ENCODE measurements at regions not wholly inside any gene's neighbourhood (a gene's known extent, or its start where the extent isn't known, plus 50 kb on each side); places are given as distances from the start of the nearest gene placed in this dataset.

DNA sequence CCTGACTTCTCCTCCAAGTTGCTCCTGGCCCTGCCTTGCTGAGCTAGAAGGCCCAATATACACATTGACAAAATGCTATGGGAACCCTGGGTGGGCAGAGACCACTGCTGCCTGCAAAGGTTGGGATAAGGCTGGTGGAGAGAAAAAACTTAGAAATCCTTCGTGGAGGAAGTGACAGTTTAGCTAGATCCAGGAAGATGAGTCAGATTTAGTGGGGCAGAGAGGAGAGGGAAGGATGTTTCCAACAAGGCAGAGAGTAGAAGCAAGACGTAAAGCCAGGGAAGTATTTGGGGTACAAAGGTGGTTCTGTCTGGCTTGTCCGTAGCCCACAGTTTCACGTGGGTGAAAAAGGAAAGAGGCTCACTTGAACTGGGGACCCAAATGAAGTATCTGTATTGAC, 69.0 kb upstream of the CLMN start:
- peaks cover 0 to 8% (median 3%) of the 10 kb centered on the region in 5 donors for H3K36me3 Mint-ChIP-seq
- peaks cover 0 to 20% (median 14%) of the 10 kb centered on the region in 5 donors for H3K27me3 Mint-ChIP-seq
- no peak overlapping the region for H3K27ac ChIP-seq (ENCODE audit: low read depth, low read length)
- intact Hi-C loops (cut with micrococcal nuclease), result no loop called here
- no peaks in the 10 kb centered on the region for H3K9me3 ChIP-seq (ENCODE audit: control insufficient read depth in 2 of 3, low read length in 3 of 3)
- ChIA-PET CTCF (no interaction called here), POLR2A (no interaction called here)
- peaks cover 0 to 15% (median 2%) of the 10 kb centered on the region in 11 donors for H3K9me3 Mint-ChIP-seq
- no peak overlapping the region for H3K4me3 ChIP-seq (ENCODE audit: low read length)
- DNase-seq (no peak), ATAC-seq (no peak)
- H3K4me3 Mint-ChIP-seq, result no peak overlapping the region
- H3K27ac Mint-ChIP-seq, result no peak overlapping the region
- H3K4me1 Mint-ChIP-seq, result no peaks in the 10 kb centered on the region
- H3K4me1 ChIP-seq (ENCODE audit: control insufficient read depth in 2 of 2, insufficient read depth in 2 of 2, low read length in 2 of 2), result no peaks in the 10 kb centered on the region
- H3K27me3 ChIP-seq (ENCODE audit: control insufficient read depth in 2 of 2, insufficient read depth in 2 of 2, low read length in 2 of 2), result no peaks in the 10 kb centered on the region
- H3K36me3 ChIP-seq (ENCODE audit: control insufficient read depth in 2 of 3, insufficient read depth in 3 of 3, low read length in 3 of 3), result no peaks in the 10 kb centered on the region

DNA sequence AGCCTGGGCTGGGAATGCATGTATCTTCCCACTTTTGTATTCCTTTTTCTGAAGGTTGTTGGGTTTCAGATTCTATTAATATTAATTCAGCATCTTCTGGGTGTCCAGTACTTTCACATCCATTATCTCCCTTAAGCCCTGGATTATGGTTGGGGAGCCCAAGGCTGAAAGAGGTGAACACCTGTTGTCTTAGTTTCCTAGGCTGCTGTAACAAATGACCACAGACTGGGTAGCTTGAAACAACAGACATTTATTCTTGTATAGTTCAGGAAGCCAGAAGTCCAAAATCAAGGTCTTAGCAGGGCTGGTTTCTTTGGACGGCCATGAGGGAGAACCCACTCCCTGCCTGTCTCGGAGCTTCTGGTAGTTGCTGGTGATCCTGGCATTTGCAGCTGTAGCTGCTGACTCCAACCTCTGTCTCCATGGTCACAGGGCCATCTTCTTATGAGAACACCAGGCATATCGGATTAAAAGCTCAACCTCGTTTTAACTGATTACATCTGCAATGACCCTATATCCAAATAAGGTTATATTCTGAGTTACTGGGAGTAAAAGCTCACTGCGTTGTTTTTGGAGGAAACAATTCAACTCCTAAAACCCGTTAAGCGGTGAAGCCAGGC, 68.2 kb upstream of the CLMN start:
- peaks cover 0 to 8% (median 3%) of the 10 kb centered on the region in 5 donors for H3K36me3 Mint-ChIP-seq
- Histone ChIP-seq H3K4me3 (ENCODE audit: low read length) (no peak overlapping the region), H3K4me1 (ENCODE audit: control insufficient read depth in 2 of 2, insufficient read depth in 2 of 2, low read length in 2 of 2) (no peaks in the 10 kb centered on the region), H3K27me3 (ENCODE audit: control insufficient read depth in 2 of 2, insufficient read depth in 2 of 2, low read length in 2 of 2) (no peaks in the 10 kb centered on the region), H3K36me3 (ENCODE audit: control insufficient read depth in 2 of 3, insufficient read depth in 3 of 3, low read length in 3 of 3) (no peaks in the 10 kb centered on the region), H3K9me3 (ENCODE audit: control insufficient read depth in 2 of 3, low read length in 3 of 3) (no peaks in the 10 kb centered on the region), H3K27ac (ENCODE audit: low read depth, low read length) (no peak overlapping the region)
- ATAC-seq (no peak), DNase-seq (no peak)
- ChIA-PET CTCF (no interaction called here), POLR2A (no interaction called here)
- H3K4me1 Mint-ChIP-seq, result no peaks in the 10 kb centered on the region
- H3K9me3 Mint-ChIP-seq, result peaks cover 0 to 15% (median 2%) of the 10 kb centered on the region in 11 donors
- peaks cover 0 to 20% (median 14%) of the 10 kb centered on the region in 5 donors for H3K27me3 Mint-ChIP-seq
- no peak overlapping the region for H3K27ac Mint-ChIP-seq
- intact Hi-C loops (cut with micrococcal nuclease), result no loop called here
- H3K4me3 Mint-ChIP-seq, result no peak overlapping the region

DNA sequence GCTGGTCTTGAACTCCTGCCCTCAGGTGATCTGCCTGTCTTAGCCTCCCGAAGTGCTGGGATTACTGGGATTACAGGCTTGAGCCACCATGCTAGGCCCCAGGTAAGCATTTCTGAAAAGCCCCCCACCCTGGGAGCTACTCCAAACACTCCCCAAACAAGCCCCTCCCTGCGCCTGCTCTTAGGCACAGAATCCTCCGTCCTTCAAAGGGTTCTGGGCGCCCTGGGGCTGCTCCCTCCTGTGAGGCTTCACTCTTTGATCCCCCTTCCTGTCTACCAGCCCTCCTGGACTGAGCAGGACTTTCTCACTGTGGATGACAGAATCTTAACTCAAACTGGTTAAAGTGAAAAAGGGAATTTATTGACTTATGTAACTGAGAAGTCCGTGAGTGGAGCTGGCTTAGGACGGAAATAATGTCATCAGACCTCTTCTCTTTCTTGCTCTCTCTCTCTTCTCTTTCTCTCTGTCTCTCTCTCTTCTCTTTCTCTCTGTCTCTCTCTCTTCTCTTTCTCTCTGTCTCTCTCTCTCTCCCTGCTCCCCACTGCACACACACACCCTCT, 66.9 kb upstream of the CLMN start:
- Histone ChIP-seq H3K9me3 (ENCODE audit: control insufficient read depth in 2 of 3, low read length in 3 of 3) (no peaks in the 10 kb centered on the region), H3K4me1 (ENCODE audit: control insufficient read depth in 2 of 2, insufficient read depth in 2 of 2, low read length in 2 of 2) (no peaks in the 10 kb centered on the region), H3K27ac (ENCODE audit: low read depth, low read length) (no peak overlapping the region), H3K4me3 (ENCODE audit: low read length) (no peak overlapping the region), H3K27me3 (ENCODE audit: control insufficient read depth in 2 of 2, insufficient read depth in 2 of 2, low read length in 2 of 2) (no peaks in the 10 kb centered on the region), H3K36me3 (ENCODE audit: control insufficient read depth in 2 of 3, insufficient read depth in 3 of 3, low read length in 3 of 3) (no peaks in the 10 kb centered on the region)
- CTCF ChIA-PET, result no interaction called here
- intact Hi-C loops (cut with micrococcal nuclease), result no loop called here
- no peak for DNase-seq
- POLR2A ChIA-PET, result no interaction called here
- no peak for ATAC-seq
- H3K4me3 Mint-ChIP-seq, result no peak overlapping the region
- H3K27ac Mint-ChIP-seq, result no peak overlapping the region
- no peaks in the 10 kb centered on the region for H3K4me1 Mint-ChIP-seq
- peaks cover 0 to 20% (median 14%) of the 10 kb centered on the region in 5 donors for H3K27me3 Mint-ChIP-seq
- H3K36me3 Mint-ChIP-seq, result peaks cover 0 to 8% (median 3%) of the 10 kb centered on the region in 5 donors
- H3K9me3 Mint-ChIP-seq, result peaks cover 0 to 14% (median 2%) of the 10 kb centered on the region in 11 donors

DNA sequence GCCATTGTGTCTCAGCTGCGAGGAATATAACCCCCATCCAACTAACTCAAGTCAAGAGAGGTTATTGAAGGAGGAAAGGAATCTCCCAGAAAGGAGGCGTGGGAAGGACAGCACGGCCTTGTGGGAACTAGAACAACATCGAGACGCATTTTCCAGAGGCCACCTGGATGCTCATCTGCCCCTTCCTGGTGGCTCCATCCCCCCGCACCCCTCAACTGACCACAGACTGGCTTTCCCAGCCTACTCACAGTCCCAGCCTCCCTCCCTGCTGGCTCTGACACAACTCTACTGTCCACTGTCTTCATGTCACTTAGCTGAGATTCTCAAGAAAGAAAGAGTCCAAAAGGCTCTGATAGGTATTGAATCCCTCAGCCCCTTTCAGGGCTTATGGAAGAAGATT, 66.0 kb upstream of the CLMN start:
- Histone ChIP-seq H3K4me1 (ENCODE audit: control insufficient read depth in 2 of 2, insufficient read depth in 2 of 2, low read length in 2 of 2) (no peaks in the 10 kb centered on the region), H3K9me3 (ENCODE audit: control insufficient read depth in 2 of 3, low read length in 3 of 3) (peaks cover 0 to 2% (median 0%) of the 10 kb centered on the region in 3 experiments), H3K36me3 (ENCODE audit: control insufficient read depth in 2 of 3, insufficient read depth in 3 of 3, low read length in 3 of 3) (no peaks in the 10 kb centered on the region), H3K27me3 (ENCODE audit: control insufficient read depth in 2 of 2, insufficient read depth in 2 of 2, low read length in 2 of 2) (no peaks in the 10 kb centered on the region), H3K27ac (ENCODE audit: low read depth, low read length) (no peak overlapping the region), H3K4me3 (ENCODE audit: low read length) (no peak overlapping the region)
- no peak for ATAC-seq
- ChIA-PET CTCF (no interaction called here), POLR2A (no interaction called here)
- Mint-ChIP-seq H3K36me3 (peaks cover 0 to 6% (median 3%) of the 10 kb centered on the region in 5 donors), H3K27ac (no peak overlapping the region), H3K4me3 (no peak overlapping the region), H3K27me3 (peaks cover 0 to 20% (median 14%) of the 10 kb centered on the region in 5 donors), H3K4me1 (no peaks in the 10 kb centered on the region), H3K9me3 (peaks cover 0 to 12% (median 2%) of the 10 kb centered on the region in 11 donors)
- no peak for DNase-seq
- intact Hi-C loops (cut with micrococcal nuclease), result no loop called here

DNA sequence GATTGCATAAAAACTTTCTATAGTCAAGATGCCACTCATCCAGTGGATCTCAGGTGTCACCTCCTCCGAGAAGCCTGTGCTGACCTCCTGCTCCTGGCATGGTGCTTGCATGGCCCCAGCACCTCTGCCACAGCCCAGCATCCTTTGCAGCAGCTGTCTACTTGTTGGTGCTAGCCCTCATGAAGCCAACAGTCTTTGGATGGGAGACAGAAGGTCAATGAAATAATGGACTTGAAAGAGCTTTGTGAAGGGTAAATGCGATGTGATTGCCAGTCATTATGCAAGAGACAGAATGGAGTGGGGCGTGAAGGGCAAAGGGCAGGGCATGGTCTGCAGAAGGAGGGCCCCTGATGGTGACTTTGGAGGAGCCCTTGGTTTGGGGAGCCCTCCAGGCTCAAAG, 63.0 kb upstream of the CLMN start:
- Mint-ChIP-seq H3K27ac (no peak overlapping the region), H3K27me3 (peaks cover 3 to 32% (median 21%) of the 10 kb centered on the region in 5 donors), H3K9me3 (peaks cover 0 to 31% (median 11%) of the 10 kb centered on the region in 11 donors), H3K4me1 (no peaks in the 10 kb centered on the region), H3K4me3 (no peak overlapping the region), H3K36me3 (peaks cover 0 to 4% (median 0%) of the 10 kb centered on the region in 5 donors)
- CTCF ChIA-PET, result no interaction called here
- DNase-seq (no peak), ATAC-seq (no peak)
- POLR2A ChIA-PET, result no interaction called here
- H3K27me3 ChIP-seq (ENCODE audit: control insufficient read depth in 2 of 2, insufficient read depth in 2 of 2, low read length in 2 of 2), result no peaks in the 10 kb centered on the region
- H3K4me3 ChIP-seq (ENCODE audit: low read length), result no peak overlapping the region
- H3K27ac ChIP-seq (ENCODE audit: low read depth, low read length), result no peak overlapping the region
- intact Hi-C loops (cut with micrococcal nuclease), result no loop called here
- H3K4me1 ChIP-seq (ENCODE audit: control insufficient read depth in 2 of 2, insufficient read depth in 2 of 2, low read length in 2 of 2), result no peaks in the 10 kb centered on the region
- H3K9me3 ChIP-seq (ENCODE audit: control insufficient read depth in 2 of 3, low read length in 3 of 3), result peaks cover 0 to 7% (median 7%) of the 10 kb centered on the region in 3 experiments
- no peaks in the 10 kb centered on the region for H3K36me3 ChIP-seq (ENCODE audit: control insufficient read depth in 2 of 3, insufficient read depth in 3 of 3, low read length in 3 of 3)

DNA sequence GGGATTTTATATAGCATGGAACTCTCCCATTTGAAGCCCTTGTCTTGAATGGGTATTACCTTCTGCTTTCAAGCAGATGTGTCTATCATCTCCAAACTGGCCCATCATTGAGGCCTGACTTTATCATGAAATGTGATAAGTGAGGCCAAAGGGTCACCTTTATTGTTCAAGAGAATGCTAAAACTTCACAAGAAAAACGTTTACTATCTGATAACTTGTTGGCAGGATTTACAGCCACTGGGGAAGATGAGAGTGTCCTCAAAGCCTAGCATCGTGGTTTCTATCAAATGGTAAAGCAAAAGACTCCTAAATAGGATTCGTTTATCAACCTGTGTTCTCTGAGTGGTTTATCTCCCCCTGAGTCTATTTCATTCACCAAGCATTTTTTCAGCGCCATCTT, 62.0 kb upstream of the CLMN start:
- Histone ChIP-seq H3K4me3 (ENCODE audit: low read length) (no peak overlapping the region), H3K36me3 (ENCODE audit: control insufficient read depth in 2 of 3, insufficient read depth in 3 of 3, low read length in 3 of 3) (no peaks in the 10 kb centered on the region), H3K9me3 (ENCODE audit: control insufficient read depth in 2 of 3, low read length in 3 of 3) (peaks cover 0 to 7% (median 7%) of the 10 kb centered on the region in 3 experiments), H3K27me3 (ENCODE audit: control insufficient read depth in 2 of 2, insufficient read depth in 2 of 2, low read length in 2 of 2) (no peaks in the 10 kb centered on the region), H3K4me1 (ENCODE audit: control insufficient read depth in 2 of 2, insufficient read depth in 2 of 2, low read length in 2 of 2) (no peaks in the 10 kb centered on the region), H3K27ac (ENCODE audit: low read depth, low read length) (no peak overlapping the region)
- Mint-ChIP-seq H3K4me1 (no peaks in the 10 kb centered on the region), H3K27ac (no peak overlapping the region), H3K9me3 (peaks cover 0 to 33% (median 11%) of the 10 kb centered on the region in 11 donors), H3K4me3 (no peak overlapping the region), H3K27me3 (peaks cover 6 to 32% (median 18%) of the 10 kb centered on the region in 5 donors), H3K36me3 (peaks cover 0 to 4% (median 0%) of the 10 kb centered on the region in 5 donors)
- ChIA-PET CTCF (no interaction called here), POLR2A (no interaction called here)
- intact Hi-C loops (cut with micrococcal nuclease), result no loop called here
- no peak for DNase-seq
- no peak for ATAC-seq

All from naive thymus-derived CD4-positive, alpha-beta T cell (primary cell).